Kidney (tissue), 13 donors: ENCODE measurements at regions not wholly inside any gene's neighbourhood (a gene's known extent, or its start where the extent isn't known, plus 50 kb on each side); places are given as distances from the start of the nearest gene placed in this dataset.
"Not testable (repeated sequence)": the region's sequence is repeated elsewhere in the genome, so short reads cannot be mapped to it uniquely, and the experiment has no call there.

Experiments
- DNase-seq, 5 donors: peaks; one replicate each; pipeline ENCODE4 v3.0.0-alpha.2; 2013 to 2020
- FAIRE-seq: peaks from 2 replicates; lab custom pipeline; 2012; peaks lifted over from hg19 to GRCh38; lab: Jason Lieb, UNC
- H3K27ac ChIP-seq, 2 donors: one replicate each; pipeline ENCODE4 v1.7.0; 2013; ENCODE audit warnings: low read depth in 2 of 2, low read length in 2 of 2, inconsistent platforms in 1 of 2
- H3K27me3 ChIP-seq: one replicate; pipeline ENCODE4 v1.7.1; 2013; ENCODE audit warnings: low read length, inconsistent platforms; ENCODE audit not compliant: control insufficient read depth, insufficient read depth
- H3K36me3 ChIP-seq, 3 donors: one replicate each; pipeline versions ENCODE4 v1.7.0 to v1.7.1; 2013; ENCODE audit warnings: low read length in 3 of 3, control low read depth in 1 of 3, inconsistent platforms in 1 of 3; ENCODE audit not compliant: insufficient read depth in 3 of 3, control insufficient read depth in 2 of 3
- H3K4me1 ChIP-seq, 3 donors: one replicate each; pipeline versions ENCODE4 v1.7.0 to v1.7.1; 2013; ENCODE audit warnings: low read length in 3 of 3, inconsistent platforms in 1 of 3, low read depth in 1 of 3; ENCODE audit not compliant: control insufficient read depth in 2 of 3, insufficient read depth in 2 of 3
- H3K4me3 ChIP-seq, 3 donors: one replicate each; pipeline versions ENCODE4 v1.7.0 to v1.8.1; 2013; ENCODE audit warnings: low read length in 3 of 3, control low read depth in 1 of 3, inconsistent platforms in 1 of 3
- H3K9ac ChIP-seq, 3 donors: one replicate each; pipeline versions ENCODE4 v1.7.0 to v1.7.1; 2013; ENCODE audit warnings: low read length in 3 of 3, control low read depth in 1 of 3, inconsistent platforms in 1 of 3
- H3K9me3 ChIP-seq, 3 donors: one replicate each; pipeline versions ENCODE4 v1.7.0 to v1.7.1; 2013; ENCODE audit warnings: low read length in 3 of 3, control low read depth in 1 of 3, inconsistent platforms in 1 of 3; ENCODE audit not compliant: control insufficient read depth in 2 of 3, insufficient read depth in 1 of 3
- intact Hi-C: fragments of 100-400 bp; cut with DNase I; formaldehyde crosslinking; loops from one replicate; pipeline ENCODE4 v1.11.1; 2022
- TF ChIP-seq, protein P1 (sequence below): IDR thresholded peaks from 3 replicates; pipeline ENCODE4 v1.5.1; 2012; ENCODE audit warnings: mild to moderate bottlenecking, moderate library complexity, borderline replicate concordance; ENCODE audit not compliant: insufficient read depth; ENCODE audit errors: extremely low read depth
- donor health status: control.
- donor health status: control.
- donor health status: control.
- donor health status: control.
- donor health status: control.
- donor health status: DM: yes; HTN: yes; CAD: no.
- donor health status: Normal renal cell carcinoma (clear cell type).

- H3K27ac ChIP-seq = no peak overlapping the region
- FAIRE-seq = no peak
- no peaks in the 10 kb centered on the region for H3K9me3 ChIP-seq
These were observed 285.9 kb downstream of the ALDH8A1 start for GRCh38 chr6:134663800-134664535.

GRCh38 chr6:134663356-134663755 lies 286.5 kb downstream of the ALDH8A1 start:
- Histone ChIP-seq H3K4me1 (peaks cover 0 to 3% (median 0%) of the 10 kb centered on the region in 3 donors), H3K4me3 (no peak overlapping the region), H3K27ac (no peak overlapping the region), H3K27me3 (no peaks in the 10 kb centered on the region), H3K9me3 (no peaks in the 10 kb centered on the region), H3K9ac (no peak overlapping the region), H3K36me3 (no peaks in the 10 kb centered on the region)
- TF ChIP-seq, protein P1, sequence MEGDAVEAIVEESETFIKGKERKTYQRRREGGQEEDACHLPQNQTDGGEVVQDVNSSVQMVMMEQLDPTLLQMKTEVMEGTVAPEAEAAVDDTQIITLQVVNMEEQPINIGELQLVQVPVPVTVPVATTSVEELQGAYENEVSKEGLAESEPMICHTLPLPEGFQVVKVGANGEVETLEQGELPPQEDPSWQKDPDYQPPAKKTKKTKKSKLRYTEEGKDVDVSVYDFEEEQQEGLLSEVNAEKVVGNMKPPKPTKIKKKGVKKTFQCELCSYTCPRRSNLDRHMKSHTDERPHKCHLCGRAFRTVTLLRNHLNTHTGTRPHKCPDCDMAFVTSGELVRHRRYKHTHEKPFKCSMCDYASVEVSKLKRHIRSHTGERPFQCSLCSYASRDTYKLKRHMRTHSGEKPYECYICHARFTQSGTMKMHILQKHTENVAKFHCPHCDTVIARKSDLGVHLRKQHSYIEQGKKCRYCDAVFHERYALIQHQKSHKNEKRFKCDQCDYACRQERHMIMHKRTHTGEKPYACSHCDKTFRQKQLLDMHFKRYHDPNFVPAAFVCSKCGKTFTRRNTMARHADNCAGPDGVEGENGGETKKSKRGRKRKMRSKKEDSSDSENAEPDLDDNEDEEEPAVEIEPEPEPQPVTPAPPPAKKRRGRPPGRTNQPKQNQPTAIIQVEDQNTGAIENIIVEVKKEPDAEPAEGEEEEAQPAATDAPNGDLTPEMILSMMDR = no peak
- intact Hi-C loops = no loop called here
- DNase-seq (no peak), FAIRE-seq (no peak)

More at GRCh38 chr6:134663800-134664535, 285.9 kb downstream of the ALDH8A1 start:
- intact Hi-C loops = no loop called here
- DNase-seq = no peak
- Histone ChIP-seq H3K4me3 (no peak overlapping the region), H3K9ac (no peak overlapping the region), H3K4me1 (peaks cover 0 to 3% (median 0%) of the 10 kb centered on the region in 3 donors), H3K27me3 (no peaks in the 10 kb centered on the region), H3K36me3 (no peaks in the 10 kb centered on the region)
- TF ChIP-seq, protein P1 = no peak

- Histone ChIP-seq H3K9me3 (no peaks in the 10 kb centered on the region), H3K36me3 (no peaks in the 10 kb centered on the region), H3K27ac (no peak overlapping the region), H3K4me1 (peaks cover 0 to 3% (median 0%) of the 10 kb centered on the region in 3 donors), H3K9ac (no peak overlapping the region), H3K27me3 (no peaks in the 10 kb centered on the region), H3K4me3 (no peak overlapping the region)
- TF ChIP-seq, protein P1 = no peak
- intact Hi-C loops = no loop called here
- FAIRE-seq (no peak), DNase-seq (no peak)
These were observed 287.7 kb downstream of the ALDH8A1 start for GRCh38 chr6:134662077-134662700.

DNA sequence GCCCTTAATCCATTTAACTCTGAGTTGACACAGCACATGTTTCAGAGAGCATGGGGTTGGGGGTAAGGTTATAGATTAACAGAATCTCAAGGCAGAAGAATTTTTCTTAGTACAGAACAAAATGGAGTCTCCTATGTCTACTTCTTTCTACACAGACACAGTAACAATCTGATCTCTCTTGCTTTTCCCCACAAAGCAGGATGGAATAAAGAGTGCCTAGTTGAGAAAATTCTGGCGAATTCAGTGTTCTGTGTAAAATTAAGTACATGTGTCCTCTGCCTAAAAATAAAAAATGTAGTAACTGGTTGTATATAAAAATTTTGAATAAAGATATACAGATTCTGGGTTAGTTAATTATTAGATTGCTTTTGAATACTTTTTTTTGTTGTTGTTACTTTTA lies 290.0 kb downstream of the ALDH8A1 start:
- intact Hi-C loops, H3K9me3 ChIP-seq, DNase-seq, FAIRE-seq, H3K27ac ChIP-seq, H3K27me3 ChIP-seq, H3K4me3 ChIP-seq, H3K4me1 ChIP-seq, H3K36me3 ChIP-seq, H3K9ac ChIP-seq: not testable (repeated sequence)
